Kidney (tissue), 13 donors: ENCODE measurements at regions not wholly inside any gene's neighbourhood (a gene's known extent, or its start where the extent isn't known, plus 50 kb on each side); places are given as distances from the start of the nearest gene placed in this dataset.

Experiments used
- DNase-seq, 5 donors: peaks; one replicate each; pipeline ENCODE4 v3.0.0-alpha.2; 2013 to 2020
- FAIRE-seq: peaks from 2 replicates; lab custom pipeline; 2012; peaks lifted over from hg19 to GRCh38; lab: Jason Lieb, UNC
- H3K27ac ChIP-seq, 2 donors: one replicate each; pipeline ENCODE4 v1.7.0; 2013; ENCODE audit warnings: low read depth in 2 of 2, low read length in 2 of 2, inconsistent platforms in 1 of 2
- H3K27me3 ChIP-seq: one replicate; pipeline ENCODE4 v1.7.1; 2013; ENCODE audit warnings: low read length, inconsistent platforms; ENCODE audit not compliant: control insufficient read depth, insufficient read depth
- H3K36me3 ChIP-seq, 3 donors: one replicate each; pipeline versions ENCODE4 v1.7.0 to v1.7.1; 2013; ENCODE audit warnings: low read length in 3 of 3, control low read depth in 1 of 3, inconsistent platforms in 1 of 3; ENCODE audit not compliant: insufficient read depth in 3 of 3, control insufficient read depth in 2 of 3
- H3K4me1 ChIP-seq, 3 donors: one replicate each; pipeline versions ENCODE4 v1.7.0 to v1.7.1; 2013; ENCODE audit warnings: low read length in 3 of 3, inconsistent platforms in 1 of 3, low read depth in 1 of 3; ENCODE audit not compliant: control insufficient read depth in 2 of 3, insufficient read depth in 2 of 3
- H3K4me3 ChIP-seq, 3 donors: one replicate each; pipeline versions ENCODE4 v1.7.0 to v1.8.1; 2013; ENCODE audit warnings: low read length in 3 of 3, control low read depth in 1 of 3, inconsistent platforms in 1 of 3
- H3K9ac ChIP-seq, 3 donors: one replicate each; pipeline versions ENCODE4 v1.7.0 to v1.7.1; 2013; ENCODE audit warnings: low read length in 3 of 3, control low read depth in 1 of 3, inconsistent platforms in 1 of 3
- H3K9me3 ChIP-seq, 3 donors: one replicate each; pipeline versions ENCODE4 v1.7.0 to v1.7.1; 2013; ENCODE audit warnings: low read length in 3 of 3, control low read depth in 1 of 3, inconsistent platforms in 1 of 3; ENCODE audit not compliant: control insufficient read depth in 2 of 3, insufficient read depth in 1 of 3
- CTCF ChIP-seq: IDR thresholded peaks from 3 replicates; pipeline ENCODE4 v1.5.1; 2012; ENCODE audit warnings: mild to moderate bottlenecking, moderate library complexity, borderline replicate concordance; ENCODE audit not compliant: insufficient read depth; ENCODE audit errors: extremely low read depth
- intact Hi-C: fragments of 100-400 bp; cut with DNase I; formaldehyde crosslinking; loops from one replicate; pipeline ENCODE4 v1.11.1; 2022
- donor health status: control.
- donor health status: control.
- donor health status: control.
- donor health status: control.
- donor health status: control.
- donor health status: DM: yes; HTN: yes; CAD: no.
- donor health status: Normal renal cell carcinoma (clear cell type).

GRCh38 chr3:18767756-18768303 lies 342.7 kb upstream of the SATB1 start:
- Histone ChIP-seq H3K36me3 (no peaks in the 10 kb centered on the region), H3K27me3 (no peaks in the 10 kb centered on the region), H3K4me3 (no peak overlapping the region), H3K4me1 (no peaks in the 10 kb centered on the region), H3K9ac (no peak overlapping the region), H3K27ac (no peak overlapping the region), H3K9me3 (no peaks in the 10 kb centered on the region)
- no peak for DNase-seq
- intact Hi-C loops: no loop called here
- no peak for TF ChIP-seq CTCF
- FAIRE-seq: no peak

- intact Hi-C loops: no loop called here
- TF ChIP-seq CTCF: no peak
- DNase-seq: no peak
- no peaks in the 10 kb centered on the region for H3K9me3 ChIP-seq
- H3K9ac ChIP-seq: no peak overlapping the region
- no peak for FAIRE-seq
- H3K4me1 ChIP-seq: no peaks in the 10 kb centered on the region
- no peak overlapping the region for H3K4me3 ChIP-seq
- H3K27ac ChIP-seq: no peak overlapping the region
- H3K27me3 ChIP-seq: no peaks in the 10 kb centered on the region
- no peaks in the 10 kb centered on the region for H3K36me3 ChIP-seq
Observed at GRCh38 chr3:18766974-18767373, 341.8 kb upstream of the SATB1 start.

GRCh38 chr3:18765662-18766061 lies 340.5 kb upstream of the SATB1 start:
- DNase-seq (no peak), FAIRE-seq (no peak)
- H3K9me3 ChIP-seq: no peaks in the 10 kb centered on the region
- no peak overlapping the region for H3K4me3 ChIP-seq
- H3K36me3 ChIP-seq: no peaks in the 10 kb centered on the region
- H3K27me3 ChIP-seq: no peaks in the 10 kb centered on the region
- no peaks in the 10 kb centered on the region for H3K4me1 ChIP-seq
- TF ChIP-seq CTCF: no peak
- no peak overlapping the region for H3K27ac ChIP-seq
- H3K9ac ChIP-seq: no peak overlapping the region
- intact Hi-C loops: no loop called here

GRCh38 chr3:18765161-18765560 lies 340.0 kb upstream of the SATB1 start:
- H3K9ac ChIP-seq: no peak overlapping the region
- H3K4me3 ChIP-seq: no peak overlapping the region
- H3K27ac ChIP-seq: no peak overlapping the region
- intact Hi-C loops: no loop called here
- H3K27me3 ChIP-seq: no peaks in the 10 kb centered on the region
- H3K9me3 ChIP-seq: no peaks in the 10 kb centered on the region
- H3K4me1 ChIP-seq: no peaks in the 10 kb centered on the region
- FAIRE-seq (no peak), DNase-seq (no peak)
- no peak for TF ChIP-seq CTCF
- H3K36me3 ChIP-seq: no peaks in the 10 kb centered on the region
